ENCODE measurements at regions not wholly inside any gene's neighbourhood (a gene's known extent, or its start where the extent isn't known, plus 50 kb on each side); places are given as distances from the start of the nearest gene placed in this dataset.
A peak's percentile ranks its signal among the peaks of the same experiment; 100 is the strongest.
"Not testable (repeated sequence)": the region's sequence is repeated elsewhere in the genome, so short reads cannot be mapped to it uniquely, and the experiment has no call there.

DNA sequence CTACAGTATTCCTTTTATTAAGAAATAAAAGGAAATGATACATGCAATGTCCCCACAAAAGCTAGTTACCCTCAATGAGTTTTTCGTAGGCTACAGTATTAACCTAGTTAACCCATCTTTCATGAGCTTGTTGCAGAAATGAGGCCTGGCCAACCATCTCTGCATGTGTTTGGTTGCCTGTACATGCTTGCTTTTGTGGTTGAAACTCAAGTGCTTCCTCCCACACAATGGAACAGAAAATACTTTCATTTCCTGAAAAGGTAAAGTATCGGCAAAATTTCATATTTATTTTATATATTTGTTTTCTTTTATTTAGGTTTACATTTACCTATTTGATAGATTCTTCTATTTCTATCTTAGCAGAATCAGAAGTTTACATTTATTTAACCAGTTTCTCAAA is 214.6 kb upstream of the FAM241A start:
- peak; percentile 79 for DNase-seq

- DNase-seq = no peak
These were observed 211.6 kb upstream of the FAM241A start for GRCh38 chr4:111933703-111934102.

- no peak for DNase-seq
These were observed 210.9 kb upstream of the FAM241A start for GRCh38 chr4:111934314-111934713.

DNA sequence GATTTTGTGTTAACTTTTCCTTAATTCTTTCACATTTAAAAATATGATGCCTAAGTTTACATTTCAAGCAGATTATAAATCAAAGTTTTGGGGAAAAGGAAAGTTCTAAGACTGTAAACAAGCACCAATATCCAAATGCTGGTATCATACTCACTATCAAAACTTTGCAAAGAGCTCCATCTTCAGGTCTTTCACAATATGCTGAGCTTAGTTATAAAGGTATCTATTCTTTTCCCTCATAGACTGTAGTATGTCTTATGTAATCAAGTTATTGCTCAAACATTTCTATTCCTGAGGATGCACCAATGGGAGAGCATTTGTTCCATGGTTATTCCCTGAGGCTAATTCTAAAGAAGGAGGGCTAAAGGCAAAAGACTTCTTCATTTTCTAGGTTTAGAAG is 207.9 kb upstream of the FAM241A start:
- DNase-seq = peak; percentile 22

GRCh38 chr4:111941957-111942356 is 203.3 kb upstream of the FAM241A start:
- no peak for DNase-seq

- DNase-seq = peak; percentile 21
These were observed 201.5 kb upstream of the FAM241A start for GRCh38 chr4:111943796-111944203.

- no peak for DNase-seq
These were observed 200.2 kb upstream of the FAM241A start for GRCh38 chr4:111945014-111945413.

DNA sequence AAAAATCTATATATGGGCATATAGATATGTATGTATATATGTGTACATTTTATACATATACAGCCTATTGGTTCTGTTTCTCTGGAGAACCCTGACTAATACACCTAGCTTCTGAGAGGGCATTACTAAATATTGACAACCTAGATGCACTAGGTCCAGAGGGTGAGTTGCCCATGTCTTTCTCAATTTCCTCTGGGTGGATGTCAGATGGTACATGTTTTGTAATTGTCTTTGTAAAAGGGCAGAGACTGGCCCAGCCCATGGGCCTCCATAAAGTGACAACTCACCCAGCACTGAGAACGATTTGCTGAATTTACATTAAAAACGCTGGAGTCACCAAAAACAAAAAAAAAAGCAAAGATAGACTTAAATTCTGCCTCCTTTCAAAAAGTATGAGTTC is 198.5 kb upstream of the FAM241A start:
- no peak for DNase-seq

- no peak for DNase-seq
These were observed 192.6 kb upstream of the FAM241A start for GRCh38 chr4:111952688-111953087.

DNA sequence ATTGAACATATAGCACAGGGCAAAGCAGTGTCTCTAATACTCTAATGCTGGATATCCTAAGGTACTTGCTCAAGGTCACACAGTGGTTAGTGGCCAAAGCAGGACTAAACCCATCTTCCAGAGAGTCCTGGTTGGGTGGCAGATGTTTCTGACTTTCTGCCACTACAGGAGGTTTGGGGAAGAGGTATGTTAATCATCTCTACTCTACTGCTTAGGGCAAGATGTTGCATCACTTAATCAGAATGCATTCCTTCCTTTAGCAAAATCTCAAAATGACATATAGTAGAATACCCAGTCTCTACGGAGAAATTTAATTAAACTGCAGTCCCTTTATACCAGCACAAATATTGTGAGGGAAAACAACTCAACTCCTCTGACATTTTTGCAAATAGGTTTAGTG is 190.7 kb upstream of the FAM241A start:
- no peak for DNase-seq

DNA sequence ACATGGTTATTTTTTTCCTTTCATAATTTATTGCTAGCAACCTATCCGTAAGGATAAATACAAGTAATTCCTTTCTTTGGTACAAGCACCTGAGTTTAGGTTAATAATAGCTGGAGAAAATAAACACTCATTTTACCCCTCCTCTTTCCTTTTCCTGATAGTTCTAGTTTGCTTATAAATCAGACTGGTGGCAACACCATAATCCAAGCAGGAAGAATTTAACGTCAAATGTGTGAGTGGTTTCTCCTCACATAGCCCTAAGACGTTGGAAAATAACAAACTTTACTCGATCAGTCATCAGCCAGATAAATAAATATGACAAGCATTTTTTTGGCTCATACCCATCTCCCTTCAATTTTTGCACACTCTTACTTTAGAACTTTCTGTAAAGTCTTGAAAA is 190.3 kb upstream of the FAM241A start:
- DNase-seq = no peak

DNA sequence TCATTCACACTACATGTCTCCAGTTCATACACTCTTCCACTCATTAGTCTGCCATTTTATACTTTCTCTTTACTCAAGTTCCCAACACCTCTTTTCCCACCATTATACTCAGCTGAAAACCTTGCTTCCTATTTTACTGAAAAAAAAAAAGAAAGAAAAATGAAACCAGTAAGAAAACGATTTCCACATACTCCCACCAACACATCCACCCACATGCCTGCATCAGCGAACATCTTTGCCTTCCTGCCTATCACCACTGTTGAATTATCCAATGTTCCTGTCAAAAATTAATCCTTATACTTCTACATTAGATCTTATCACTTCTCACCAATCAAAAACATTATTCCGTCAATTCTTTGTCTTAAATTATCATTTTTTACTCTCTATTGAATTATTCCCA is 188.1 kb upstream of the FAM241A start:
- DNase-seq = no peak

GRCh38 chr4:111957997-111958396 is 187.3 kb upstream of the FAM241A start:
- no peak for DNase-seq

- DNase-seq = peak; percentile 79
These were observed 186.0 kb upstream of the FAM241A start for GRCh38 chr4:111959222-111959621.

DNA sequence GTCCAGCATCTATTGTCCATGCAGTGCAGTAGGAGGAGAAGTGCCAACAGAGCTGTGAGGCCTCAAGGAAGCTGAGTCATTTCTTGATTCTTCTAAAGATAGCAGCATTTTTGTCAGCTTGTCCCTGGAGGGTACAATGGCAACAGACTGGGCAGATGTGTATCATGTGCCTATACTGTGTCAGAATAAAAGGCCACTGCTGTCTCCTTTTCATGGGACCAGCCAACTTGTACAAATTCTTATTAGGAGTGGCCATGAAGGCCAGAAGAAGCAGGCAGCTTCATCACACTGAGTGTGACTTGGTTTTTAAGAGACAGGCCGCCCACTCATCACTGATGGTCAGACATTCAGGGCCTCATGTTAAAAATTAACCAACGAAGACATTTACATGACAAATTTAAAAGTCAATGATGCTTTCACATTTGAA is 185.0 kb upstream of the FAM241A start:
- peak; percentile 76 for DNase-seq

DNA sequence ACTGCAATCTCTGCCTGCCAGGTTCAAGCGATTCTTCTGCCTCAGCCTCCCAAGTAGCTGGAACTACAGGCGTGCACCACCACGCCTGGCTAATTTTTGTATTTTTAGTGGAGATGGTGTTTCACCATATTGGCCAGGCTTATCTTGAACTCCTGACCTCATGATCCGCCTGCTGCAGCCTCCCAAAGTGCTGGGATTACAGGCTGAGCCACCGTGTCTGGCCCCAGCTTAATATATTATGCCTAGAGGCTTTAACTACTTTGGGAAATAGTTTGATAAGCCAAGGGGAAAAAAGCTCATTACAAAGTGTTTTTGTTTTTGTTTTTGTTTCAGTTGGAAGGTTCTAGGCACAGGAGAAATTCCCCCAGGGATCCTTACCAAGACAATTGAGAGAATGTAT is 184.2 kb upstream of the FAM241A start:
- not testable (repeated sequence) for DNase-seq

DNA sequence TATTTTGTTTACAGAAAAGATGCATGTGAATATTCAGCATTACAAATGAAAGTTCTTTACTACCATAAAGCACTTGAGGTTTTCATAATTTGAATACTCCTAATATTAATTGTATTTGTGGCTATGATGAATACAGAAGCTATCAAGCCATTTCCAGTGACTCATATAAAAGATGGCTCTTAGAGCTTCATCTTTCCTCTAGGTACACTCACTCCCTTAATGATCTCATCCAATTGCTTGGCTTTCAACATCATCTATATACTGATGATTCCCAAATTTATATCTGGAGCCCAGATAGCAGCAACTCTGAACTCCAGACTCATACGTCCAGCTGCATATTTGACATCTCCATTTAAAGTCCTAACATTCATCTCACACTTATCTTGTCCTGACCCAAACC is 183.4 kb upstream of the FAM241A start:
- no peak for DNase-seq

DNA sequence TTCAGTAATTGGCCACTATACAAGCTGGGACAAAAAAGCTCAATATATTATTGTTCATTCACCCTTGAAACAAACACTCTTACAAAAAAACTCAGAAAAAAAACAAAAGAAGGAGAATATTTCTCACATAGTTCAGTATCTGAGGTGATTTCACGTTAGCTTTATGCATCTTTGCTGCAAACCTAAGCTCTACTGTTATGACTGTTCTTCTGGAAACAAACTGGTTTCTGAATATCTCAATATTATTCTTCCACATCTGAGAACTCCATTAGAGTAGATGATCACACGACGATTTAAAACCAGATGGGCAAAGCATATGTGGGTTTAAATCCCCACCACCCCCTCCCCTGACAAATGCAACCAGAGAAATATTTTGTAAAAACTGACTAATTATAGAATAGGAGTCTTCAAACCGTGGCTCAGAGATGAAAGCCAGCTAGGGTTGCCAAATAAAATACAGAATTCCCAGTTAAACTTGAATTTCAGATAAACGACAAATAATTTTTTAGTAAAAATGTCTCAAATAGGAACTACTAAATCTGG is 182.0 kb upstream of the FAM241A start:
- no peak for DNase-seq

DNA sequence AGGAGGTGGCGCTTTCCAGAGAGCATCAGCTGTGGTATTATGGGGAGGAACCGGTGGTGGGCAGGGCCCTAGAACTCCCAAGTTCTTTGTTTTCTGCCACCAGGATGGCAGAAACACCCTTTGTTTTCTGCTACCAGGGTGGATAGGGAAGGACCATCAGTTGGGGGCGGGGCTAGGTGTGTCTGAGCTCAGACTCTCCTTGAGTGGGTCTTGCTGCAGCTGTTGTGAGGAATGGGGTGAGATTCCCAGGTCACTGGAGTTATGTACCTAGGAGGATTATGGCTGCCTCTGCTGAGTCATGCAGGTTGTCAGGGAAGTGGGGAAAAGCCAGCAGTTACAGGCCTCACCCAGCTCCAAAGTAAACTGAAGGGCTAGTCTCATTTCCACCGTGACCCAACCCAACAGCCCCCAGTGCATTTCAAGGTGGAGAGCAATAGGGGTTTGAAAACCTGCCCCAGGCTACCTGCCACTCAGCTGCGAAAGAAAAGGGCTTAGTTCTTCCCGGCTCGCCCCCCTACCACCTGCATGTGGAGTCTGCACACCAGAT is 167.8 kb upstream of the FAM241A start:
- DNase-seq = no peak

- DNase-seq = no peak
These were observed 165.3 kb upstream of the FAM241A start for GRCh38 chr4:111979921-111980320.

DNA sequence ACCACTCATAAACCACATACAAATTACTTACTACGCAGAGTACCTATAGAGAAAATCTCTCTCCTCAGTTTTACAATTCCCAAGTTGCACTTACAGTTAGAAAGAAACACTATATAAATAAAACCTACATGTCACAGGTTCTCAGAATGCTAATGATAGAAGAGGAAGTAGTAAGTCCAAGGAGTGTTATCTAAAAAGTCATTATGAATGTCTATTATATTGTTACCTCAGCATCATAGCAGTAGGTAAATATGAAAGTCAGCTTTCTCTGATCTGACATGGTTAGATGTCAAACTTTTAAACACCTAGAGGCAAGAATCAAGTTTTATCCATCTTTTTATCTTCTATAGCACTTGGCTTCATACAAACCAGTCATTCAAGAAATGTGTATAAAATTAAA is 163.2 kb upstream of the FAM241A start:
- DNase-seq = no peak

DNA sequence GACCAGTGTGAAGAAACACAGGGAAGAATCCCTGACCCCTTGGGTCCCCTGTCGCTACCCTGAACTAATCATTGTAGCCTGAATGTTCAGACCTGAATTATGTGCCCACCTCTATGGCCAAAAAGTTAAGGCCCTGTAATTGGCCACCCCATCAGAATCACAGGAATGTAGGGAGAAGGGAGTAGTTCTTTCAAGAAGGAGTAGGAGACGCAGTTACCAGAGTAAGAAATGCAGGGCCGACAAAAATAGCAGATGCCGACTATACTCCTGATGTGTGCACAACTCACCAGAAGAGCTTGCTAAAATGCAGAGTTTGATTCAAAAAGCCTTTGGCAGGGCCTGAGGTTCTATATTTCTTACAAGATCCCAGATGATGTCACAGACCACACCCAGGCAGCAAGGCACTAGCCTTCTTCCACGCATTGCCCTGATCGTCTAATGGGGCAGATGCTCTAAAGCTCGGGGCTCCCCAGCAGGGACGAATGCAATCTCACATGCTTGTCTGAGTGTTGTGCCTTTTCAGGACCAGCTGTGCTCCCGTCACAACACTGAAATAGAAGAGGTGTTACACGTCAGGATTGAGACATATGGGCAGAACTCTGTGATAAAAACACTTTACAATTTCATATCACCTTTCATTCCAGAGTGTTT is 161.0 kb upstream of the FAM241A start:
- no peak for DNase-seq

DNA sequence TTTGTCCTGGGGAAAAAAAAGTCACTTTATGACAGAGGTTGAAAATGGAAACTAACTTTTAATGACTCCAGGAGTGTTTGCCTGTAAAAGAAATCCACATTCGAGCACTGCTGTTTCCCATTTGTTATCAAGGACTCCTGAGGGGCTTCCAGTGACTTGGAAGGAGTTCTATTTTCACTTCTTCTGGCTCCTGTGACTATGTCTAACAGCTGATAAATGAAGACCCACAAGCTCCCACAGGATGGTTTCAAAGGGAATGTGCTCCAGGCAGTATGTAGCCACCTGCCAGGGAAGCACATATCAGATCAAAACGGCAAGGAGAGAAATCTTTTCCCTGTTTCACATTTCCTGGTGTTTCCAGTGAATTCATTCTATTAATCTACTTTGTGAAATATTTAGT is 159.8 kb upstream of the FAM241A start:
- no peak for DNase-seq

DNA sequence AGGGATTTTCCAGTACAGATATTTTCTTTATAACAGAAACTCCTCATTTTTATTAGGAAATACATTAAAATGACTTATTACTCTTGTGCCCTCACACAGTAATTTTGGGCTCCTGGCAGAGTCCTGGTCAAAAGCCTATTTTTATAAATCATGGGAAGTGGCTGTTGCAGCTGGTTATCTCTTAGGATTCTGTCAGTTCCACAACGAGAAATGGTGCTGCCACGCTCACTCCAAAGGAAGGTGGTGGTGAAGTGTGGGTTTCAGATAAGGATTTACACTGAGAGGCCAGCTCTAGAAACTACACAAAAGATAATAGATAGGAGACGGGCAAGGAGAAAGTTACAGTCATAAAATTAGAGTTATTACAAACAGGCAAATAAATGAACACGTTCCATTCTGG is 159.2 kb upstream of the FAM241A start:
- DNase-seq = no peak

DNA sequence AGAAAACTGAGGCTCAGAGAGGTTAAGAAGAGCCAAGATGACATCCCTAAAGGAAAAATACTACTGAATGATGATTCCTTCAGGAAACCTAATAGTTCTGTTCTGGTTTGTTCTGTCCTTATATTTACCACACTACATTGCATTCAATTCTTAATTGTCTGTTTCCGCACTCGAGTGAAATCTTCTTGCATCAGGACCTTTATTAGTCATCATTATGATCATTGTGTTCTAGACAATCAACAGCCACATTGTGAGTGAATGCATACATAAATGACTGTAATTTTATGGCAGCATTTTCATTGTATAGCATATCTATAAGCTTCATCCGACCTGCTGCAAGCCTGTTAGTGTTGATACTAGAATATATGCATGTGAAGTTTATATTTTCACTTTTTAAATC is 156.7 kb upstream of the FAM241A start:
- DNase-seq = no peak

Measured in MV-4-11 (cell line).